GM23338 (cell line): ENCODE measurements at regions not wholly inside any gene's neighbourhood (a gene's known extent, or its start where the extent isn't known, plus 50 kb on each side); places are given as distances from the start of the nearest gene placed in this dataset.

Source experiments
- ATAC-seq: fragments of 200-7000 bp; cut with Tn5 transposase; 3 replicates; pipeline ENCODE4 v1.9.1; 2020
- DNase-seq: peaks from one replicate; pipeline ENCODE4 v3.0.0-alpha.2; 2015; ENCODE audit warnings: low spot score
- H2AFZ ChIP-seq: fragments of 200-600 bp; sonication (generic); 2 replicates; pipeline ENCODE4 v1.8.0; 2016; ENCODE audit warnings: antibody characterized with exemption, mild to moderate bottlenecking, moderate library complexity
- H3F3A ChIP-seq: fragments of 200-600 bp; sonication (generic); replicated peaks from 2 replicates; pipeline ENCODE4 v1.8.0; 2017; ENCODE audit warnings: antibody characterized with exemption, mixed run types, low read depth
- H3K27ac ChIP-seq: fragments of 200-600 bp; sonication (generic); 2 replicates; pipeline ENCODE4 v1.6.1; 2016; ENCODE audit warnings: low read depth
- H3K27me3 ChIP-seq: fragments of 200-600 bp; sonication (generic); 2 replicates; pipeline ENCODE4 v1.8.0; 2016; ENCODE audit warnings: mild to moderate bottlenecking, mixed run types, moderate library complexity; ENCODE audit not compliant: insufficient read depth
- H3K36me3 ChIP-seq: fragments of 200-600 bp; sonication (generic); 2 replicates; pipeline ENCODE4 v1.8.0; 2016; ENCODE audit warnings: mild to moderate bottlenecking; ENCODE audit not compliant: insufficient read depth
- H3K4me1 ChIP-seq: fragments of 200-600 bp; sonication (generic); 2 replicates; pipeline ENCODE4 v1.8.0; 2016; ENCODE audit warnings: mild to moderate bottlenecking, moderate library complexity; ENCODE audit not compliant: insufficient read depth
- H3K4me2 ChIP-seq: fragments of 200-600 bp; sonication (generic); 2 replicates; pipeline ENCODE4 v1.7.1; 2017; ENCODE audit warnings: mixed run types
- H3K4me3 ChIP-seq: fragments of 200-600 bp; sonication (generic); 2 replicates; pipeline ENCODE4 v1.6.1; 2016; ENCODE audit warnings: mixed run types
- H3K79me2 ChIP-seq: fragments of 200-600 bp; sonication (generic); replicated peaks from 2 replicates; pipeline ENCODE4 v1.8.0; 2017; ENCODE audit warnings: mild to moderate bottlenecking; ENCODE audit not compliant: insufficient read depth
- H3K9me2 ChIP-seq: fragments of 200-600 bp; sonication (generic); 2 replicates; pipeline ENCODE4 v1.8.0; 2017; ENCODE audit not compliant: insufficient read depth
- H4K20me1 ChIP-seq: fragments of 200-600 bp; sonication (generic); replicated peaks from 2 replicates; pipeline ENCODE4 v1.8.0; 2017; ENCODE audit warnings: mild to moderate bottlenecking; ENCODE audit not compliant: insufficient read depth
- H3K27ac Mint-ChIP-seq: 2 replicates; pipeline ENCODE4 v1.8.0; 2020; ENCODE audit warnings: inconsistent platforms, mild to moderate bottlenecking, moderate library complexity, mixed read lengths
- H3K27me3 Mint-ChIP-seq: 3 replicates; pipeline ENCODE4 v1.8.0; 2022; ENCODE audit warnings: low read depth, mild to moderate bottlenecking, moderate library complexity, mixed read lengths, inconsistent platforms; ENCODE audit not compliant: insufficient read depth, poor library complexity
- H3K36me3 Mint-ChIP-seq: 3 replicates; pipeline ENCODE4 v1.8.0; 2021; ENCODE audit warnings: low read depth, mild to moderate bottlenecking, inconsistent platforms, moderate library complexity, mixed read lengths
- H3K4me1 Mint-ChIP-seq: 3 replicates; pipeline ENCODE4 v1.8.0; 2020; ENCODE audit warnings: mild to moderate bottlenecking, inconsistent platforms, mixed read lengths
- H3K4me3 Mint-ChIP-seq: 3 replicates; pipeline ENCODE4 v1.8.0; 2021; ENCODE audit warnings: moderate library complexity, mild to moderate bottlenecking, inconsistent platforms, mixed read lengths
- H3K9me3 Mint-ChIP-seq: 3 replicates; pipeline ENCODE4 v1.8.0; 2020; ENCODE audit warnings: moderate library complexity, mild to moderate bottlenecking, inconsistent platforms, mixed read lengths
- CREB1 ChIP-seq: fragments of 250-450 bp; sonication (Bioruptor Pico); IDR thresholded peaks from 2 replicates; pipeline ENCODE4 v1.5.0; 2020; ENCODE audit warnings: low read depth, mild to moderate bottlenecking, moderate library complexity
- CTCF ChIP-seq, 2 experiments: fragments of 200-600 bp in 1 of 2; sonication (generic) in 1 of 2; conservative IDR thresholded peaks; 2 replicates each; pipeline versions ENCODE4 v1.5.1 to v1.6.1; 2016 to 2017; ENCODE audit warnings: antibody characterized with exemption in 2 of 2, low read depth in 2 of 2, mild to moderate bottlenecking in 2 of 2, moderate library complexity in 1 of 2
- ETS1 ChIP-seq: IDR thresholded peaks from 2 replicates; pipeline ENCODE4 v1.6.1; 2016; ENCODE audit warnings: antibody characterized with exemption
- EZH2 ChIP-seq: fragments of 200-600 bp; sonication (generic); IDR thresholded peaks from one replicate; pipeline ENCODE4 v1.8.0; 2017; ENCODE audit warnings: antibody characterized with exemption, mild to moderate bottlenecking, low read depth; ENCODE audit not compliant: unreplicated experiment
- EZH2phosphoT487 ChIP-seq: fragments of 200-600 bp; sonication (generic); IDR thresholded peaks from one replicate; pipeline ENCODE4 v1.8.1; 2018; ENCODE audit warnings: antibody characterized with exemption; ENCODE audit not compliant: unreplicated experiment
- JUNB ChIP-seq: IDR thresholded peaks from one replicate; pipeline ENCODE4 v1.6.1; 2016; ENCODE audit warnings: antibody characterized with exemption; ENCODE audit not compliant: unreplicated experiment
- REST ChIP-seq: IDR thresholded peaks from one replicate; pipeline ENCODE4 v1.6.1; 2018; ENCODE audit warnings: antibody characterized with exemption; ENCODE audit not compliant: unreplicated experiment
- STAT1 ChIP-seq: IDR thresholded peaks from one replicate; pipeline ENCODE4 v1.6.1; 2016; ENCODE audit warnings: antibody characterized with exemption; ENCODE audit not compliant: unreplicated experiment
- ZNF114 ChIP-seq: fragments of 250-450 bp; sonication (Bioruptor Pico); IDR thresholded peaks from 2 replicates; pipeline ENCODE4 v1.5.0; 2020; ENCODE audit warnings: mild to moderate bottlenecking, moderate library complexity
- ZNF462 ChIP-seq: fragments of 250-450 bp; sonication (Bioruptor Pico); IDR thresholded peaks from 2 replicates; pipeline ENCODE4 v1.5.0; 2020; ENCODE audit warnings: mild to moderate bottlenecking, moderate library complexity

- H4K20me1 ChIP-seq = no peaks in the 10 kb centered on the region
- Mint-ChIP-seq H3K9me3 (no peaks in the 10 kb centered on the region; the same call in 2 of the 3 replicates), H3K36me3 (no peaks in the 10 kb centered on the region), H3K4me1 (peaks cover 10% of the 10 kb centered on the region), H3K4me3 (no peak overlapping the region), H3K27me3 (peaks cover 10% of the 10 kb centered on the region), H3K27ac (no peak overlapping the region)
- no peak overlapping the region for H3K27ac ChIP-seq
- no peaks in the 10 kb centered on the region for H3K27me3 ChIP-seq
- no peak for DNase-seq
- TF ChIP-seq CREB1 = no peak
- TF ChIP-seq REST = no peak
- no peak for TF ChIP-seq EZH2phosphoT487
- no peak for TF ChIP-seq STAT1
- no peak for TF ChIP-seq ZNF114 (CRISPR knock-in tag)
- TF ChIP-seq ZNF462 (CRISPR knock-in tag) = no peak
- no peak for TF ChIP-seq CTCF (conservative IDR thresholded peaks at IDR 0.05; ENCODE audit: low read depth in 2 of 2)
- no peak for TF ChIP-seq JUNB
- no peak for TF ChIP-seq ETS1
- no peak for TF ChIP-seq EZH2
- ATAC-seq = no peak
- no peaks in the 10 kb centered on the region for H3F3A ChIP-seq
- H3K4me3 ChIP-seq = no peak overlapping the region
- no peak overlapping the region for H3K4me2 ChIP-seq
- H3K36me3 ChIP-seq = no peaks in the 10 kb centered on the region
- H3K4me1 ChIP-seq = no peaks in the 10 kb centered on the region
- no peak overlapping the region for H2AFZ ChIP-seq
- H3K79me2 ChIP-seq = no peaks in the 10 kb centered on the region
- no peaks in the 10 kb centered on the region for H3K9me2 ChIP-seq
These were observed 313.1 kb downstream of the MATN1 start for GRCh38 chr1:30410153-30410851.
